GM23338 (cell line): ENCODE measurements at regions not wholly inside any gene's neighbourhood (a gene's known extent, or its start where the extent isn't known, plus 50 kb on each side); places are given as distances from the start of the nearest gene placed in this dataset.

Experiments used
- ATAC-seq: fragments of 200-7000 bp; cut with Tn5 transposase; 3 replicates; pipeline ENCODE4 v1.9.1; 2020
- DNase-seq: peaks from one replicate; pipeline ENCODE4 v3.0.0-alpha.2; 2015; ENCODE audit warnings: low spot score
- H2AFZ ChIP-seq: fragments of 200-600 bp; sonication (generic); 2 replicates; pipeline ENCODE4 v1.8.0; 2016; ENCODE audit warnings: antibody characterized with exemption, mild to moderate bottlenecking, moderate library complexity
- H3F3A ChIP-seq: fragments of 200-600 bp; sonication (generic); replicated peaks from 2 replicates; pipeline ENCODE4 v1.8.0; 2017; ENCODE audit warnings: antibody characterized with exemption, mixed run types, low read depth
- H3K27ac ChIP-seq: fragments of 200-600 bp; sonication (generic); 2 replicates; pipeline ENCODE4 v1.6.1; 2016; ENCODE audit warnings: low read depth
- H3K27me3 ChIP-seq: fragments of 200-600 bp; sonication (generic); 2 replicates; pipeline ENCODE4 v1.8.0; 2016; ENCODE audit warnings: mild to moderate bottlenecking, mixed run types, moderate library complexity; ENCODE audit not compliant: insufficient read depth
- H3K36me3 ChIP-seq: fragments of 200-600 bp; sonication (generic); 2 replicates; pipeline ENCODE4 v1.8.0; 2016; ENCODE audit warnings: mild to moderate bottlenecking; ENCODE audit not compliant: insufficient read depth
- H3K4me1 ChIP-seq: fragments of 200-600 bp; sonication (generic); 2 replicates; pipeline ENCODE4 v1.8.0; 2016; ENCODE audit warnings: mild to moderate bottlenecking, moderate library complexity; ENCODE audit not compliant: insufficient read depth
- H3K4me2 ChIP-seq: fragments of 200-600 bp; sonication (generic); 2 replicates; pipeline ENCODE4 v1.7.1; 2017; ENCODE audit warnings: mixed run types
- H3K4me3 ChIP-seq: fragments of 200-600 bp; sonication (generic); 2 replicates; pipeline ENCODE4 v1.6.1; 2016; ENCODE audit warnings: mixed run types
- H3K79me2 ChIP-seq: fragments of 200-600 bp; sonication (generic); replicated peaks from 2 replicates; pipeline ENCODE4 v1.8.0; 2017; ENCODE audit warnings: mild to moderate bottlenecking; ENCODE audit not compliant: insufficient read depth
- H3K9me2 ChIP-seq: fragments of 200-600 bp; sonication (generic); 2 replicates; pipeline ENCODE4 v1.8.0; 2017; ENCODE audit not compliant: insufficient read depth
- H4K20me1 ChIP-seq: fragments of 200-600 bp; sonication (generic); replicated peaks from 2 replicates; pipeline ENCODE4 v1.8.0; 2017; ENCODE audit warnings: mild to moderate bottlenecking; ENCODE audit not compliant: insufficient read depth
- H3K27ac Mint-ChIP-seq: 2 replicates; pipeline ENCODE4 v1.8.0; 2020; ENCODE audit warnings: inconsistent platforms, mild to moderate bottlenecking, moderate library complexity, mixed read lengths
- H3K27me3 Mint-ChIP-seq: 3 replicates; pipeline ENCODE4 v1.8.0; 2022; ENCODE audit warnings: low read depth, mild to moderate bottlenecking, moderate library complexity, mixed read lengths, inconsistent platforms; ENCODE audit not compliant: insufficient read depth, poor library complexity
- H3K36me3 Mint-ChIP-seq: 3 replicates; pipeline ENCODE4 v1.8.0; 2021; ENCODE audit warnings: low read depth, mild to moderate bottlenecking, inconsistent platforms, moderate library complexity, mixed read lengths
- H3K4me1 Mint-ChIP-seq: 3 replicates; pipeline ENCODE4 v1.8.0; 2020; ENCODE audit warnings: mild to moderate bottlenecking, inconsistent platforms, mixed read lengths
- H3K4me3 Mint-ChIP-seq: 3 replicates; pipeline ENCODE4 v1.8.0; 2021; ENCODE audit warnings: moderate library complexity, mild to moderate bottlenecking, inconsistent platforms, mixed read lengths
- H3K9me3 Mint-ChIP-seq: 3 replicates; pipeline ENCODE4 v1.8.0; 2020; ENCODE audit warnings: moderate library complexity, mild to moderate bottlenecking, inconsistent platforms, mixed read lengths
- CREB1 ChIP-seq: fragments of 250-450 bp; sonication (Bioruptor Pico); IDR thresholded peaks from 2 replicates; pipeline ENCODE4 v1.5.0; 2020; ENCODE audit warnings: low read depth, mild to moderate bottlenecking, moderate library complexity
- JUNB ChIP-seq: IDR thresholded peaks from one replicate; pipeline ENCODE4 v1.6.1; 2016; ENCODE audit warnings: antibody characterized with exemption; ENCODE audit not compliant: unreplicated experiment
- STAT1 ChIP-seq: IDR thresholded peaks from one replicate; pipeline ENCODE4 v1.6.1; 2016; ENCODE audit warnings: antibody characterized with exemption; ENCODE audit not compliant: unreplicated experiment
- ZNF114 ChIP-seq: fragments of 250-450 bp; sonication (Bioruptor Pico); IDR thresholded peaks from 2 replicates; pipeline ENCODE4 v1.5.0; 2020; ENCODE audit warnings: mild to moderate bottlenecking, moderate library complexity
- ZNF331 ChIP-seq: fragments of 250-450 bp; sonication (Bioruptor Pico); IDR thresholded peaks from 2 replicates; pipeline ENCODE4 v1.5.0; 2020; ENCODE audit warnings: low read depth, mild to moderate bottlenecking, moderate library complexity
- TF ChIP-seq, protein P1 (sequence below), 2 experiments: fragments of 200-600 bp in 1 of 2; sonication (generic) in 1 of 2; conservative IDR thresholded peaks; 2 replicates each; pipeline versions ENCODE4 v1.5.1 to v1.6.1; 2016 to 2017; ENCODE audit warnings: antibody characterized with exemption in 2 of 2, low read depth in 2 of 2, mild to moderate bottlenecking in 2 of 2, moderate library complexity in 1 of 2
- TF ChIP-seq, protein P2 (sequence below): IDR thresholded peaks from one replicate; pipeline ENCODE4 v1.6.1; 2018; ENCODE audit warnings: antibody characterized with exemption; ENCODE audit not compliant: unreplicated experiment
- TF ChIP-seq, protein P3 (sequence below): fragments of 250-450 bp; sonication (Bioruptor Pico); IDR thresholded peaks from 2 replicates; pipeline ENCODE4 v1.5.0; 2020; ENCODE audit warnings: mild to moderate bottlenecking, moderate library complexity

DNA sequence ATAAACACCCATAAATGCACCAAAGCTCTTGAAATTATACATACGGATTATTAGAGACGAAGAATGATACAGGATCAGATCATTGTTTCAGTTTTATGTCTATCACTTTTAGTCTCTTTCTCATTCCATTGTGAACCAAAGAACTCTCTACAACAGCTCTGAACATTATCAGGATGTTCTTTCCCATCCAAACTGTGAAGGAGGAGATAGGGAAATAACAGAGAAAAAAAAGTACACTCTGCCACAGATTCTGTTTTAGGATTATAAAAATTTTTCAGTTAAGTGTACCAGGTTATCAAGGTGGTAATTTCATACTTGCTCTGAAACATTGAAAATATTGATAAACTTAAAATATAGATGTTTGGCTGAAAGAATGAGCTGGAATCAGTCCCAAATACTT lies 270.9 kb downstream of the MZT1 start:
- Mint-ChIP-seq H3K4me1 (peaks cover 11% of the 10 kb centered on the region; the same call in 2 of the 3 replicates), H3K4me3 (no peak overlapping the region), H3K27me3 (peaks cover 2% of the 10 kb centered on the region), H3K27ac (no peak overlapping the region), H3K9me3 (no peaks in the 10 kb centered on the region), H3K36me3 (no peaks in the 10 kb centered on the region)
- no peaks in the 10 kb centered on the region for H3F3A ChIP-seq
- ATAC-seq: no peak
- no peaks in the 10 kb centered on the region for H3K79me2 ChIP-seq
- H3K4me3 ChIP-seq: no peak overlapping the region
- no peak overlapping the region for H2AFZ ChIP-seq
- peaks cover 5% of the 10 kb centered on the region; the same call in 1 of the 2 replicates for H3K4me1 ChIP-seq
- H3K36me3 ChIP-seq: no peaks in the 10 kb centered on the region
- no peak overlapping the region for H3K4me2 ChIP-seq
- no peaks in the 10 kb centered on the region for H3K9me2 ChIP-seq
- H4K20me1 ChIP-seq: no peaks in the 10 kb centered on the region
- no peaks in the 10 kb centered on the region for H3K27me3 ChIP-seq
- H3K27ac ChIP-seq: no peak overlapping the region
- TF ChIP-seq, protein P1, sequence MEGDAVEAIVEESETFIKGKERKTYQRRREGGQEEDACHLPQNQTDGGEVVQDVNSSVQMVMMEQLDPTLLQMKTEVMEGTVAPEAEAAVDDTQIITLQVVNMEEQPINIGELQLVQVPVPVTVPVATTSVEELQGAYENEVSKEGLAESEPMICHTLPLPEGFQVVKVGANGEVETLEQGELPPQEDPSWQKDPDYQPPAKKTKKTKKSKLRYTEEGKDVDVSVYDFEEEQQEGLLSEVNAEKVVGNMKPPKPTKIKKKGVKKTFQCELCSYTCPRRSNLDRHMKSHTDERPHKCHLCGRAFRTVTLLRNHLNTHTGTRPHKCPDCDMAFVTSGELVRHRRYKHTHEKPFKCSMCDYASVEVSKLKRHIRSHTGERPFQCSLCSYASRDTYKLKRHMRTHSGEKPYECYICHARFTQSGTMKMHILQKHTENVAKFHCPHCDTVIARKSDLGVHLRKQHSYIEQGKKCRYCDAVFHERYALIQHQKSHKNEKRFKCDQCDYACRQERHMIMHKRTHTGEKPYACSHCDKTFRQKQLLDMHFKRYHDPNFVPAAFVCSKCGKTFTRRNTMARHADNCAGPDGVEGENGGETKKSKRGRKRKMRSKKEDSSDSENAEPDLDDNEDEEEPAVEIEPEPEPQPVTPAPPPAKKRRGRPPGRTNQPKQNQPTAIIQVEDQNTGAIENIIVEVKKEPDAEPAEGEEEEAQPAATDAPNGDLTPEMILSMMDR (conservative IDR thresholded peaks at IDR 0.05; ENCODE audit: low read depth in 2 of 2): no peak
- TF ChIP-seq CREB1 (no peak), JUNB (no peak), ZNF114 (CRISPR knock-in tag) (no peak), STAT1 (no peak), ZNF331 (CRISPR knock-in tag) (no peak)
- TF ChIP-seq, protein P2, sequence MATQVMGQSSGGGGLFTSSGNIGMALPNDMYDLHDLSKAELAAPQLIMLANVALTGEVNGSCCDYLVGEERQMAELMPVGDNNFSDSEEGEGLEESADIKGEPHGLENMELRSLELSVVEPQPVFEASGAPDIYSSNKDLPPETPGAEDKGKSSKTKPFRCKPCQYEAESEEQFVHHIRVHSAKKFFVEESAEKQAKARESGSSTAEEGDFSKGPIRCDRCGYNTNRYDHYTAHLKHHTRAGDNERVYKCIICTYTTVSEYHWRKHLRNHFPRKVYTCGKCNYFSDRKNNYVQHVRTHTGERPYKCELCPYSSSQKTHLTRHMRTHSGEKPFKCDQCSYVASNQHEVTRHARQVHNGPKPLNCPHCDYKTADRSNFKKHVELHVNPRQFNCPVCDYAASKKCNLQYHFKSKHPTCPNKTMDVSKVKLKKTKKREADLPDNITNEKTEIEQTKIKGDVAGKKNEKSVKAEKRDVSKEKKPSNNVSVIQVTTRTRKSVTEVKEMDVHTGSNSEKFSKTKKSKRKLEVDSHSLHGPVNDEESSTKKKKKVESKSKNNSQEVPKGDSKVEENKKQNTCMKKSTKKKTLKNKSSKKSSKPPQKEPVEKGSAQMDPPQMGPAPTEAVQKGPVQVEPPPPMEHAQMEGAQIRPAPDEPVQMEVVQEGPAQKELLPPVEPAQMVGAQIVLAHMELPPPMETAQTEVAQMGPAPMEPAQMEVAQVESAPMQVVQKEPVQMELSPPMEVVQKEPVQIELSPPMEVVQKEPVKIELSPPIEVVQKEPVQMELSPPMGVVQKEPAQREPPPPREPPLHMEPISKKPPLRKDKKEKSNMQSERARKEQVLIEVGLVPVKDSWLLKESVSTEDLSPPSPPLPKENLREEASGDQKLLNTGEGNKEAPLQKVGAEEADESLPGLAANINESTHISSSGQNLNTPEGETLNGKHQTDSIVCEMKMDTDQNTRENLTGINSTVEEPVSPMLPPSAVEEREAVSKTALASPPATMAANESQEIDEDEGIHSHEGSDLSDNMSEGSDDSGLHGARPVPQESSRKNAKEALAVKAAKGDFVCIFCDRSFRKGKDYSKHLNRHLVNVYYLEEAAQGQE: no peak
- TF ChIP-seq, protein P3, sequence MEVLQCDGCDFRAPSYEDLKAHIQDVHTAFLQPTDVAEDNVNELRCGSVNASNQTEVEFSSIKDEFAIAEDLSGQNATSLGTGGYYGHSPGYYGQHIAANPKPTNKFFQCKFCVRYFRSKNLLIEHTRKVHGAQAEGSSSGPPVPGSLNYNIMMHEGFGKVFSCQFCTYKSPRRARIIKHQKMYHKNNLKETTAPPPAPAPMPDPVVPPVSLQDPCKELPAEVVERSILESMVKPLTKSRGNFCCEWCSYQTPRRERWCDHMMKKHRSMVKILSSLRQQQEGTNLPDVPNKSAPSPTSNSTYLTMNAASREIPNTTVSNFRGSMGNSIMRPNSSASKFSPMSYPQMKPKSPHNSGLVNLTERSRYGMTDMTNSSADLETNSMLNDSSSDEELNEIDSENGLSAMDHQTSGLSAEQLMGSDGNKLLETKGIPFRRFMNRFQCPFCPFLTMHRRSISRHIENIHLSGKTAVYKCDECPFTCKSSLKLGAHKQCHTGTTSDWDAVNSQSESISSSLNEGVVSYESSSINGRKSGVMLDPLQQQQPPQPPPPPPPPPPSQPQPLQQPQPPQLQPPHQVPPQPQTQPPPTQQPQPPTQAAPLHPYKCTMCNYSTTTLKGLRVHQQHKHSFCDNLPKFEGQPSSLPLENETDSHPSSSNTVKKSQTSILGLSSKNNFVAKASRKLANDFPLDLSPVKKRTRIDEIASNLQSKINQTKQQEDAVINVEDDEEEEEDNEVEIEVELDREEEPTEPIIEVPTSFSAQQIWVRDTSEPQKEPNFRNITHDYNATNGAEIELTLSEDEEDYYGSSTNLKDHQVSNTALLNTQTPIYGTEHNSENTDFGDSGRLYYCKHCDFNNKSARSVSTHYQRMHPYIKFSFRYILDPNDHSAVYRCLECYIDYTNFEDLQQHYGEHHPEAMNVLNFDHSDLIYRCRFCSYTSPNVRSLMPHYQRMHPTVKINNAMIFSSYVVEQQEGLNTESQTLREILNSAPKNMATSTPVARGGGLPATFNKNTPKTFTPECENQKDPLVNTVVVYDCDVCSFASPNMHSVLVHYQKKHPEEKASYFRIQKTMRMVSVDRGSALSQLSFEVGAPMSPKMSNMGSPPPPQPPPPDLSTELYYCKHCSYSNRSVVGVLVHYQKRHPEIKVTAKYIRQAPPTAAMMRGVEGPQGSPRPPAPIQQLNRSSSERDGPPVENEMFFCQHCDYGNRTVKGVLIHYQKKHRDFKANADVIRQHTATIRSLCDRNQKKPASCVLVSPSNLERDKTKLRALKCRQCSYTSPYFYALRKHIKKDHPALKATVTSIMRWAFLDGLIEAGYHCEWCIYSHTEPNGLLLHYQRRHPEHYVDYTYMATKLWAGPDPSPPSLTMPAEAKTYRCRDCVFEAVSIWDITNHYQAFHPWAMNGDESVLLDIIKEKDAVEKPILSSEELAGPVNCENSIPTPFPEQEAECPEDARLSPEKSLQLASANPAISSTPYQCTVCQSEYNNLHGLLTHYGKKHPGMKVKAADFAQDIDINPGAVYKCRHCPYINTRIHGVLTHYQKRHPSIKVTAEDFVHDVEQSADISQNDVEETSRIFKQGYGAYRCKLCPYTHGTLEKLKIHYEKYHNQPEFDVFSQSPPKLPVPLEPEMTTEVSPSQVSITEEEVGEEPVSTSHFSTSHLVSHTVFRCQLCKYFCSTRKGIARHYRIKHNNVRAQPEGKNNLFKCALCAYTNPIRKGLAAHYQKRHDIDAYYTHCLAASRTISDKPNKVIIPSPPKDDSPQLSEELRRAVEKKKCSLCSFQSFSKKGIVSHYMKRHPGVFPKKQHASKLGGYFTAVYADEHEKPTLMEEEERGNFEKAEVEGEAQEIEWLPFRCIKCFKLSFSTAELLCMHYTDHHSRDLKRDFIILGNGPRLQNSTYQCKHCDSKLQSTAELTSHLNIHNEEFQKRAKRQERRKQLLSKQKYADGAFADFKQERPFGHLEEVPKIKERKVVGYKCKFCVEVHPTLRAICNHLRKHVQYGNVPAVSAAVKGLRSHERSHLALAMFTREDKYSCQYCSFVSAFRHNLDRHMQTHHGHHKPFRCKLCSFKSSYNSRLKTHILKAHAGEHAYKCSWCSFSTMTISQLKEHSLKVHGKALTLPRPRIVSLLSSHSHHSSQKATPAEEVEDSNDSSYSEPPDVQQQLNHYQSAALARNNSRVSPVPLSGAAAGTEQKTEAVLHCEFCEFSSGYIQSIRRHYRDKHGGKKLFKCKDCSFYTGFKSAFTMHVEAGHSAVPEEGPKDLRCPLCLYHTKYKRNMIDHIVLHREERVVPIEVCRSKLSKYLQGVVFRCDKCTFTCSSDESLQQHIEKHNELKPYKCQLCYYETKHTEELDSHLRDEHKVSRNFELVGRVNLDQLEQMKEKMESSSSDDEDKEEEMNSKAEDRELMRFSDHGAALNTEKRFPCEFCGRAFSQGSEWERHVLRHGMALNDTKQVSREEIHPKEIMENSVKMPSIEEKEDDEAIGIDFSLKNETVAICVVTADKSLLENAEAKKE (CRISPR knock-in tag): no peak
- no peak for DNase-seq
